SW480 (cell line): ENCODE measurements at regions not wholly inside any gene's neighbourhood (a gene's known extent, or its start where the extent isn't known, plus 50 kb on each side); places are given as distances from the start of the nearest gene placed in this dataset.
A peak's percentile ranks its signal among the peaks of the same experiment; 100 is the strongest.
"Not testable (repeated sequence)": the region's sequence is repeated elsewhere in the genome, so short reads cannot be mapped to it uniquely, and the experiment has no call there.

Experiments used
- DNase-seq: peaks from one replicate; pipeline ENCODE4 v3.0.0-alpha.2; 2016; ENCODE audit warnings: low spot score

DNA sequence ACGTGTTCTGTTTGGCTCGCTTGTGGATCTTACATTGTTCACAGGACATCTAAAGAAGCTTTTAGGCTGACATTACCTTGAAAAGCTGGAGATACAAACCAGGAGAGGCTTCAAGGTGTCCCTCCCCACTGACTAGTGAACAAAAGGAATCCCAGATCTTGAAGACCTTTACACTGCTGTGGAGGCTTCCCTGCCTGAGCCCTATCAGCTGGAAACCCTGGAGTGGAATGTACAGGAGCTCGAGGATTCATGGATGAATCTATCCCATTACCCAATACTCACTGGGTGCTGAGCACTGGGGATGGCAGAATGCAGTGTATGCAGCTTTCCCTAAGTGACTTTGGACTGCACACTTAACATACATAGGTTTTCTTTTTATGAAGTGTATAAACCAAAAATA, 82.3 kb upstream of the MFGE8 start:
- no peak for DNase-seq

DNA sequence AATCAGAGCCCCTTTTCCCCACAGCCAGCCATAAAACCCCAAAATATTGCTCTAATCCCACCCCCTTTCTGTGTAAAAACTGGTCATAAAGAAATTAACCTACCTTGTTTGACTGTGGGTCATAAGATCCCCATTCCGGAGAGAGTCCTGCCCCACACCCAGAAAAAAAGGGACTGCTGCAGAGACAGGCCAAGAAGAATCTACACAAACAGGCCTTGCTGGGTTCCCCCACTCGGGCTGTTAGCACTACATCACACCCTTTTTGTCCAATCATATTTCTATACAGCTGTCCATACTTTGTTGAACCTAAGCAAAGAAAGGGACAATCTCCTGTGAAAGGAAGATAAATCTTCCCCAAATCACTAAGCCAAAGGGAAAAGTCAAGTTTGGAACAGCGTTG, 84.4 kb upstream of the MFGE8 start:
- no peak for DNase-seq

DNA sequence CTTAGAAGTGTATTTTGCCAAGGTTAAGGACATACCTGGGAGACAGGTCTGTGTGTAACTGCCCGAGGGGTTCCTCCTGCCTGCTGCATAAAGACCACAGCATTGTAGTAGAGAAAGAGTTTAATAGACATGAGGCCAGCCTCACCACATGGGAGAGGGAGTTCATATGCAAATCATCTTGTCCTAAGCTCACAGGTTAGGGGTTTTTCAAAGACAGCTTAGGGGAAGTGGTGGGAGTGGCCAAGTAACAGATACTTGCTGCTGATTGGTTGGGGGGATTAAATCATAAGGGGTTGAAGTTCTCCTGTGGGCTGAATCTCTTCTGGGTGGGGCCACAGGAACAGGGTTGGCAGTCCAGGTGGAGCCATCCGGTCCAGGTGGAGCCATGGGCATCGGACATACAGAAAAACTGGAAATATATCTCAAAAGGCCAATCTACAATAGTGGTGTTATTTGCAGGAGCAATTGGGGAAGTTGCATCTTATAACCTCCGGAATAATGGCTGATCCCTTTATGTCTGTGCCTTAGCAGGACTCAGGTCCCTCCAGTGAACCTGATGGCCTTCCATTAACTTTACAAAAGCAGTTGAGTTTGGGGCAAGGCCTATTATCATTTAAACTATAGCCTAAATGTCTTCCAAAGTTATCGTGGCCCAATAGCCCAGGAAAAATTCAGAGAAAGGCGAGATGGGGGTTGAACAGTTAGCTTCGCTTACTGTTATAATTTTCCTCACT, 86.0 kb upstream of the MFGE8 start:
- DNase-seq: no peak

DNA sequence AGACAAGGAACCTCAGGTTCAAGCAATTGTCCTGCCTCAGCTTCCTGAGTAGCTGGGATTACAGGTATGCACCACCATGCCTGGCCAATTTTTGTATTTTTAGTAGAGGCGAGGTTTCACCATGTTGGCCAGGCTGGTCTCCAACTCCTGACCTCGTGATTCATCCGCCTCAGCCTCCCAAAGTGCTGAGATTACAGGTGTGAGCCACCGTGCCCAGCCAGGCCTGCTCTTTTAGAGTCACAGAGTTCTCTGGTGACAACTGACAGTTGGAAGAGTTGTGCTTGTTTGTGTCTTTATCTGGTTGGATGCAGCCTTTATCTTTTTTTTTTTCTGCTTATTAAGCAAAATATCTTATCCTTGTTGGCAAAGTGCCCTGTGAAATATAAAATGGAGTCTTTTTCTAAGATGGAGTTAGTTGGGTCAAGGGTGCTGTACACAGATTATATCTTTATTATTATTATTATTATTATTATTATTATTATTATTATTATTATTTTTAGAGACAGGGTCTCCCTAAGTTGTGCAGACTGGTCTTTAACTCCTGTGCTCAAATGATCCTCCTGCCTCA, 86.5 kb upstream of the ABHD2 start:
- not testable (repeated sequence) for DNase-seq

DNA sequence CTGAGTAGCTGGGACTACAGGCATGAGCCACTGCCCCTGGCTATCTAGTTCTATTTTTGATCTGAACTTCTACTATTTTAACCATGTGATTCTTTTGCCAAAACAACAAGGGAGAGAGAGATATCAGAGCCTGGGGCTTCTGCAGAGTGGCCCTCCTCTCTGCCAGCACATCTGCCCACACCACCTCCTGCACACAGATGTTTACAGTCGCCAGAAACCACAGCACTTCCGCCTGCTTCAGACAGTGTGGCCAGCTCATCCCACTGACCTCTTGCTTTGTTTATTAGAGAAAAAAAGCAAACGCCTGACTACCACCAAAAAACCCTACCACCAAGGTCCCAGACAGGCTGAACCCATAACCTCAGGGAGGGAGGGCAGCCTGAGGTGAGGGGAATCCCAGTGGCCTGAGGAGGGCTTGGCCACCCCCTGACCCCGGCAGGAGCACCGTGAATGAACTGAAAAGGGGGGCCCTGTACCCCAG, 85.9 kb upstream of the ABHD2 start:
- peak; percentile 71 for DNase-seq

DNA sequence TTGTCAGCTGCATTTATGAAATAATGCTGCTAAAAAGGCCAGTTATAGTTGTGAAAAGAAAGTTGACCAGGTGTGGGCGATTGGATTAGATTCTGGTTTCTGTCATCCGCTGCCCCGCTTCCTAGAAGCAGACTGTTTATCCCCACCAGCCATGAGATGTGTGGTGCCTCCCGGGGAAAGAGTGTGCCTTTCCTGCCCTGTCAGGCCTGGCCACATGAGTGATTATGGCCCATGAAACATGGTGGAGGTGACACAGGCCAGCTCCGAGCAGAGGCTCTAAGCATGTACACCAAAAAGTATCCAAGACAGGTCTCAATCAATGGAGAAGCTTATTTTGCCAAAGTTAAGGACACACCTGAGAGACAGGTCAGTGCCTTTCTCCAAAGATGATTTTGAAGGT, 85.4 kb upstream of the ABHD2 start:
- DNase-seq: no peak

DNA sequence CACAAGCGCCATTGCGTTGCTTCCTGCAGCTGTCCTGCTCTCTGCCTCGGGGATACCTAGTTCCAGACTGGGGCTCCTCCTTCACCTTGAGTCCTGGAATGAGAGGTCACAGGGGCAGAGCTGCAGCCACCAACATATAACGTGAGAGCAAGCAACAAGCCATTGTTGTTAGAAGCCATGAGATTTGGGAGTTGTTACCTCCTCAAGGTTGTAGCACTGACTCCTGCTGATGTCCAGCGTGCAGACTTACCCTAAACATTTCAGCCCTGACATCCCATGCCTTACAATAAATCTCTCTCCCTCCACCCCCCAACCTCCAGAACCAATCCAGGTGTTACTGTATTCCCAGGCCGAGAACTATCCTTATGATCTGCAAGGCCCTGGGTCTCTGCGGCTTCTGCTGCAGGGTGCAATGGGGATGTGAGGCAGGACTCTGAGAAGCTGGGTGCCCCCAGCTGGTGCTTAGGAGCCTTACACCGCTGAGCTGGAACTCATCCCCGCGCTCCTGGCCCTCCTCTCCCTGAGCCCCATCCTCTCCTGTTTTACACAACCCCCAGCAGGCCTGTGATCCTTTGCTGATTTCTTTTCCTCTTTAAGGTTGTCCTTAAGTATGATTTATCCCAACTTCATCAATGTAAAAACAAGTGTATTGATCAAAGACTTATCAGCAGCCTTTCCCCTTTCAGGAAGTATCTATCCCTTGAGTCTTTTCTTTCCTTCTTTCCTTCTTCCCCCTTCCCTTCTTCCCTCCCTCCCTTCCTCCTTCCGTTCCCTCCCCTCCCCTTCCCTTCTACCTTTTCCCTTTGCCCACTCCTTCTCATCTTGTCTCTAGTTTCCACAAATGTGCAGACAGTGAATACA, 84.2 kb upstream of the ABHD2 start:
- DNase-seq: no peak

DNA sequence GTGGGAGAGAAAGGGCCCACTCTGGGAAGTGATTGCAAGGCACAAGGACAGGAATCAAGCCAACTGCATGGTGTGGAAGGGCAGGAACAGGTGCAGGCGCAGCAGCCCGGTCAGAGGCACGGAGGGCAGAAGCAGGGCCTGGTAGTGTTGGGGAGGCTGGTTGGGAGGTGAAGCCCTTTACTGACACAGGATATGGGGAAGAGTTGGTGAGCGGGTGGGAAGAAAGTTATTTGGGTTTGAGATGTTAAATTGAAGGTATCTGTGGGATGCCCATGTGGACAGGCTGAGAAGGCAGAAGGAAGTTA, 83.6 kb upstream of the ABHD2 start:
- DNase-seq: no peak

DNA sequence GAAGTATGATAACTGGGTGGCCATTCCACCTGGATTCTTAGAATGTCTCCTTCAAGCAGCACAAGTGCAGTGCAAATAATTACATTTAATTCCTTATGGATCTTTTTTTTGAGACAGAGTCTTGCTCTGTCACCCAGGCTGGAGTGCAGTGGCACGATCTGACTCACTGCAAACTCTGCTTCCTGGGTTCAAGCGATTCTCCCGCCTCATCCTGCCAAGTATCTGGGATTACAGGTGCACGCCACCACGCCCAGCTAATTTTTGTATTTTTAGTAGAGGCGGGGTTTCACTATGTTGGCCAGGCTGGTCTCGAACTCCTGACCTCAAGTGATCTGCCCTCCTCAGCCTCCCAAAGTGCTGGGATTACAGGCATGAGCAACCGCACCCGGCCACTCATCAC, 80.7 kb upstream of the ABHD2 start:
- DNase-seq: not testable (repeated sequence)

DNA sequence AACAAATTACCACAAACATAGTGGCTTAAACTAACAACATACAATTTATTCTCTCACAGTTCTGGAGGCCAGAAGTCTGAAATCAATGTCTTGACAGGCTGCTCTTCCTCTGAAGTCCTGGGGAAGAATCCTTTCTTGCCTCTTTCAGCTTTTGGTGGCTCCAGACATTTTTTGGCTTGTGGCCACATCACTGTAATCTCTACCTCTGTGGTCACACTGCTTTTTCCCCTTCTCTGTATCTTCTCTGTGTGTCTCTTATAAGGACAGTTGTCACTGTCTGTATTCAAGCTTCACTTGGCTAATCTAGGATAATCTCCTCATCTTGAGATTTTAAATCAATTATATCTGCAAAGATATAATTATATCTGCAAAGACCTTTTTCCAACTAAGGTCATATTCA, 80.3 kb upstream of the ABHD2 start:
- DNase-seq: no peak

DNA sequence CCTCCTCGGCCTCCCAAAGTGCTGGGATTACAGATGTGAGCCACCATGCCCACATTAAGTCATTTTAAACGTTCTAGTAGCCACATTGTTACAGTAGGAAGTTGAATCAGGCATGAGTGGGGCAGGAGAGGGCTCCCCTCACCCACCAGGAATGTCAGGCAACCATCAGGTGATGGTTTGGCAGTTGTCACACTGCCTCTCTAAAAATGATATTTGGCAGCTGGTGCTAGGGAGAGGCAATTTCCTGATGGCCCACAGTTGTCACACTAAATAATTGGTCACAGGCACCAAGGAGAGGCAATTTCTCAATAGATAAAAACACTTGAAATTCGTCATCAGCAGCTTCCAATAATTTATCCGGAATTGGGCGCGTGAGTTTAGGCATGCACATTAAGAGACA, 79.2 kb upstream of the ABHD2 start:
- no peak for DNase-seq

DNA sequence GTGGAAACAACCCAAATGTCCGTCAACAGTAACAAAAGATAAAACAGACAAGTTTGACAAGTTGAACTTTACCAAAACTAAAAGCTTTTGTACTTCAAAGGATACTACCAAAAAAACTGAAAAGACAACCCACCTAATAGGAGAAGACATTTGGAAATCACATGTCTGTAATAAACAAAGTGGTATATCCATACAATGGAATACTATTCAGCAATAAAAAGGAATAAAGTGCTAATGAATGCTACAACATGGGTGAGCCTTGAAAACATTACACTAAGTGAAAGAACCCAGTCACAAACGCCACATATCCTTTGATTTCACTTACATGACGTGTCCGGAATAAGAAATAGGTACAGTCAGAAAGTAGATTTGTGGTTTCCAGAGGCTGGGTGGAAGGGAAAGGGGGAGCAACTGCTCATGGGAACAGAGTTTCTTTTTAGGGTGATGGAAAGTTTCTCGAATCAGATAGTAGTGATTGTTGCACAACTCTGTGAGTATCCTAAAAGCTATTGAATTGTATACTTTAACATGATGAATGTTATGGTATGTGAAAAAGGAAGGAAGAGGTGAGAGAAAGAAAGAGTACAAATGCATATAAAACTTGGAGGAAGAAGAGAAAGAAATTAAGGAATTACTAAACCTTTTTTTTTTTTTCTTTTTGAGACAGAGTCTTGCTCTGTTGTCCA, 72.7 kb upstream of the ABHD2 start:
- DNase-seq: no peak

DNA sequence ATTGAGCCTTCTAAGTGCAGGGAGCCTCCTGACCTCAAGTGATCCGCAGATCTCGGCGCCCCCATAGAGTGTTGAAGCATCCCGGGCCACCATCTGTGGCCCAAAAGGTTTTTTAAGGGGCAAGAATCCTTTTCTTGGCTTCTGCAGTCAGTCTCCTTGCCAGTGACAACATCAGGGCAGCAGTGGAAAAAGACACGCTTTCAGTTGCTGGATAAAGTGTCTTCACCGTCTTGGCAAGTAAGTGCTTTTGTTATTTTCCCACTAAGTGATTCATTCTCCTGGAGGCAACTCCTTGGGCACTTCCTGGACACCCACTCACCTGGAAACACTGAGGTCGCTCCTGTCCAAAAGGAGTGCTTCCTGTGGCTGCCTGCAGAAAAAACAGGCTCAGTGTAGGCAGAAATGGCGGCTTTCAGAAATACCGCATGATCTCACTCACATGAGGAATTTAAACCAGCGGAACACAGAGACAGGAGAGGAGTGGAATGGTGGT, 71.7 kb upstream of the ABHD2 start:
- DNase-seq: peak; percentile 30

DNA sequence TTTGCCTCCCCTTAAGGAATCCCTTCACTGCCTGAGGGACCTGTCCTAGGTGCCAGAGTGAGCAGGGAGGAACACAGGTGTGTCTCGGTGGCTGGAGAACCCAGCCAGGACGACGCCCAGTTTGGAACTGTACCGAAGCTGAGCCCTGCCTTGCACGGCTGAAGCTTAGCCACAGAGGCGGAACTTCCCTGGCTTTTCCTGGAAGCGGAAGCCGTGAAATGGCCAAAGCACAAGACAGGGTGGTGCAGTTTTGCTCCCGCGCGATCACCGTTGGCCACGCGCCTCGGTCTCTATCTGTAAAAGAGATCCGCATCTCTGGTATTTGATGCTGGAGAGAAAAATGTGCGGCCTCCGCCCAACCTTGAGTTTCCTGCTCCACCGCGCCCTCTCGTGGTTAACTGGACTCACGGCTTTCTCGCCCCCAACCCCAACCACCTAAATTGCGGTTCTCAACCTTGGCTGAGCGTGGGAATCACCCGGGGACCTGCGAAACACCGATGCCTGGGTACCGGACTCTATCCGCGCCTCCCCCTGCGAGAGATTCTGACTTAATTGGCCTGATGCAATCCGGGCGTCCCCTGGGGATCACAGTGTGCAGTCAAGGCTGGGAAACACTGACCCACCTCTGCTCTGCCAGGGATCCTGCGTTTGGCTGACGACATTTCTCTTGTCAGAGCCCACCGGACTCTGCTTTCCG, 70.7 kb upstream of the ABHD2 start:
- DNase-seq: peak; percentile 72

DNA sequence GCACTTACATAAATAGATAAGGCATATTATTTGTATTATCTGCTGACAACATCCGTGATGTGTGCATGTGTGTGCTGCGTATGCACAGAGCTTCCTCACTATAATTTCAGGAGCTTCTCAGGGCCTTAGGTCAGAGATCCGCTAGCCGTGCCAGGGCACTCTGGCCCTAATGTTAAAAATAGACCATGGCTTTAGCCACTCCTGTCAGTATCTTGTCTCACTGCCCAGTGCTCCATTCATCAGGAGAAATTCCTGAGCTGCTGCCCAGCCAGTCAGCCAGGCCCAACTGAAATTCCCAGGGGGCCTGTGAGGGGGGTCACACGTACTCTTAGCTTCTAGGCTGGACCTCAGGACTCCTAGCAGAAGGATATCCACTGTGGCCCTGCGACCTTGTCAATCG, 70.0 kb upstream of the ABHD2 start:
- DNase-seq: no peak

DNA sequence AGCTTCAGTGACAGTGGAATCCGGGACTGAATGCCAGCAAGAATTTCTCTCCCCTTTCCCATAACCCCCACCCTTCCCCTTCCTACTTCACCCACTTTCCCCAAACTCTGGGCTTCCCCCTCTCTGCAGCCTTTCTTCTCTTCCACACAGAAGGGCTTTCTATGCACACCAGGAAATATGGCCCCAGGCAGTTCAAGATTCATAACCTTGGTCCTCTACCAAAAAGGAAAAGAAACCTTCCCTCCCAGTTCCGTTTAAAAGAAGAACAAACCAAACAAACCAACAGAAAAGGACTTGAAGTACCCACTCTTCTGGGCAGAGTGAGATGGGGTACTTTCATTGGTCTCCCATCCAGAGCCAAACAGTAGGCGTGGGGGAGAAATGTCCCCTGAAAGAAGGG, 68.8 kb upstream of the ABHD2 start:
- DNase-seq: no peak

DNA sequence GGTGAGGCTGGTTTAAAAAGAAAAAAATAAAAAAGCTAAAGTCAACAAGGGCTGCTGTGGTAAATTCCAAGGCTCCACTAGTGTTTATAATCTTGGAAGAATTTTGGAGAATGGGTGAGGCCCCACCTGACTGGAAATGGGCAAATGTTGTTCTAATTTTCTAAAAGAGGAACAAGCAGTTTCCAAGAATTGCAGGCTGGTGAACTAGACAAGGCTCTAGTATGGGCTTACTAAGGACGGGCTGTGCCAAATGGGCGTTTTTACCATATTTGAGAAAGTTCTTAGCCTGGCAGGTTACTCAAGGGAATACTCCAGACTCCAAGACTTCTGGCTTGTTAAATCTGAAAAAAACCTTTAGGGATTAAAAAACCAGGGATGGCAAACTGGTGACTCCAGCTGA, 67.0 kb upstream of the ABHD2 start:
- no peak for DNase-seq

DNA sequence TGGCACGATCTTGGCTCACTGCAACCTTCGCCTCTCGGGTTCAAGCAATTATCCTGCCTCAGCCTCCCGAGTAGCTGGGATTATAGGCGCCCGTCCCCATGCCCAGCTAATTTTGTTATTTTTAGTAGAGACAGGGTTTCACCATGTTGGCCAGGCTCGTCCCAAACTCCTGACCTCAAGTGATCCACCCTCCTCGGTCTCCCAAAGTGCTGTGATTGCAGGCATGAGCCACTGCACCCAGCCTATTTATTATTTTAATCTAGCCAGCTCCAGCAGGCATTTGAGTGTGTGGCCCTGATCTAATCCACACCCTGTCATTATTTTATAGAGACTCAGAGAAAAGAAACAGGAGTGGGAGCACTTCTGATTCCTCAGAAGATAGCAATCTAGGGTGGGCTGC, 66.4 kb upstream of the ABHD2 start:
- DNase-seq: not testable (repeated sequence)

DNA sequence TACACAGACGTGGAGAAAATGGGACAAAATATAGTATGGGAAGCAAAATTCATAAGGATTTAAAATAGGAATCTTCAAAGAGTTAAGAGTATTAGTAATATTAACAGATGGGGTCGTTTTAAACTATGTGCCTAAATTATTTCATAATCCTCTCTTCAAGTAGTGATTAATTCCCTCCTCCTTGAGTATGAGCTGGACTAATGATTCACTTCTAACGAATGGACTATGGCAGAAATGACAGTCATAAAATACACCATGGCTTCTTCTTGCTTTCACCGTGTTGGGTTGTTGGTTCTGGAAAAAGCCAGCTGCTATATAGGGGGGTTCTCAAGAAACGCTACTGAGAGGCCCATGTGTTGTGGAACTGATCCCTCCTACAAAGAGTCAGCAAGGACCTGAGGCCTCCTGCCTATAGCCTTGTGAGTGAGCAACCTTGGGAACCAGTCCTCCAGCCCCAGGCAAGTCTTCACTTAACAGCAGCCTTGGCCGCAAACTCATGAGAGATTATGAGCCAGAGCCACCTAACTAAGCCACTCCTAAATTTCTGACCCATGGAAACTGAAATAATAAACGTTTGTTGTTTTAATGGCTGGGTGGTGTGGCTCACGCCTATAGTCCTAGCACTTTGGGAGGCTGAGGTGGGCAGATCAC, 64.8 kb upstream of the ABHD2 start:
- no peak for DNase-seq

DNA sequence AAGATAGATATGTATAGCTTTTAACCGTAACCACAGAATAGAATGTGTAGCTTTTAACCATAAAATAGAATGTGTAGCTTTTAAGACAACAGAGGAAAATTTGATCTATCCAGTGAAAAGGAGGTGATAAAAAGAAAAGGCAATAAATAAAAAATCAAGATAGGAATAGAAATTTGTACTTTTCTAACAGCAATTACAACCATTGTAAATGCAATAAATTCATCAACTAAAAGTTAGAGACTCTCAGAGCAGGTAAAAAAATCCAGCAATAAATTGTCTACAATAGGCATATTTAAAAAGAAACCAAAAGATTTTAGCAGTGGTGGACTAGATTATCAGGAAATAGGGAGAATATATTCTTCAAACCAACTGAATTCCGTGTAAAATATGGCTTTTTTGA, 63.8 kb upstream of the ABHD2 start:
- no peak for DNase-seq

DNA sequence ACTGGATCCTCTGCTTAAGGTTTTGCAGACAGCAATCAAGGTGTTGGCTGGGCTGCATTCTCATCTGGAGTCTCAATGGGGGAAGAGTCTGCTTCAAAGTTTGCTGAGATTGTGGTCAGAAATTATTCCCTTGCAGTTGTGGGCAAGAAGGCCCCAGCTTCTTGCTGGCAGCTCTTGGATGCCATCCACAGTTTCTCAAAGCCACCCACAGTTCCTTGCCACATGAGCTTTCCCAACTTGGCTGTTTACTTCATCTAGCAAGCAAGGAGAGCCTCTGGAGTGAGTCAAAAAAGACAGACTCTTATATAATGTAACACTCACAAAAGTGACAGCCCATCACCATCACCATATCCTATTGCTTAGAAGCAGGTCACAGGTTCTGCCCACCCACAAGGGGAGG, 62.1 kb upstream of the ABHD2 start:
- no peak for DNase-seq
